ENCODE measurements at regions not wholly inside any gene's neighbourhood (a gene's known extent, or its start where the extent isn't known, plus 50 kb on each side); places are given as distances from the start of the nearest gene placed in this dataset.

GRCh38 chr2:19738707-19739106, 163.1 kb downstream of the TTC32 start:
- no peak overlapping the region for H3K27ac ChIP-seq (ENCODE audit: low read depth, low read length, poor library complexity, severe bottlenecking)
- no peaks in the 10 kb centered on the region for H3F3A ChIP-seq (ENCODE audit: insufficient read depth, low read length)
- no peaks in the 10 kb centered on the region for H3K9me2 ChIP-seq (ENCODE audit: low read depth, low read length)
- H2AFZ ChIP-seq (ENCODE audit: low read length) = no peak overlapping the region
- no peaks in the 10 kb centered on the region for H4K20me1 ChIP-seq (ENCODE audit: insufficient read depth, low read length)
- H3K4me3 ChIP-seq (ENCODE audit: low read depth, low read length, poor library complexity, severe bottlenecking) = no peak overlapping the region
- no peaks in the 10 kb centered on the region for H3K4me1 ChIP-seq (ENCODE audit: insufficient read depth, low read length, severe bottlenecking)
- no peaks in the 10 kb centered on the region for H3K36me3 ChIP-seq (ENCODE audit: insufficient read depth, low read length)
- TF ChIP-seq EZH2 (IDR thresholded peaks at IDR 0.05; ENCODE audit: borderline replicate concordance, low read length) (no peak), CTCF (IDR thresholded peaks at IDR 0.05; ENCODE audit: low read length) (no peak)
- no peaks in the 10 kb centered on the region for H3K9me3 ChIP-seq (ENCODE audit: low read length)
- H3K4me2 ChIP-seq (ENCODE audit: low read length) = no peak overlapping the region
- no peaks in the 10 kb centered on the region for H3K79me2 ChIP-seq (ENCODE audit: insufficient read depth, low read length)
- no peaks in the 10 kb centered on the region; the same call in 1 of the 2 replicates for H3K27me3 ChIP-seq (ENCODE audit: insufficient read depth, low read length)
- no peak overlapping the region for H3K9ac ChIP-seq (ENCODE audit: low read length)

- Histone ChIP-seq H4K20me1 (ENCODE audit: insufficient read depth, low read length) (no peaks in the 10 kb centered on the region), H3K9me2 (ENCODE audit: low read depth, low read length) (no peaks in the 10 kb centered on the region), H3K9me3 (ENCODE audit: low read length) (no peaks in the 10 kb centered on the region), H3K4me3 (ENCODE audit: low read depth, low read length, poor library complexity, severe bottlenecking) (no peak overlapping the region), H3K4me2 (ENCODE audit: low read length) (no peak overlapping the region), H3K36me3 (ENCODE audit: insufficient read depth, low read length) (no peaks in the 10 kb centered on the region), H3K4me1 (ENCODE audit: insufficient read depth, low read length, severe bottlenecking) (no peaks in the 10 kb centered on the region), H3K27ac (ENCODE audit: low read depth, low read length, poor library complexity, severe bottlenecking) (no peak overlapping the region), H2AFZ (ENCODE audit: low read length) (no peak overlapping the region), H3K79me2 (ENCODE audit: insufficient read depth, low read length) (no peaks in the 10 kb centered on the region), H3K27me3 (ENCODE audit: insufficient read depth, low read length) (no peaks in the 10 kb centered on the region; the same call in 1 of the 2 replicates), H3K9ac (ENCODE audit: low read length) (no peak overlapping the region), H3F3A (ENCODE audit: insufficient read depth, low read length) (no peaks in the 10 kb centered on the region)
- TF ChIP-seq EZH2 (IDR thresholded peaks at IDR 0.05; ENCODE audit: borderline replicate concordance, low read length) (no peak), CTCF (IDR thresholded peaks at IDR 0.05; ENCODE audit: low read length) (no peak)
These were observed 165.5 kb downstream of the TTC32 start for GRCh38 chr2:19736191-19736831.

- no peaks in the 10 kb centered on the region for H3K9me2 ChIP-seq (ENCODE audit: low read depth, low read length)
- no peaks in the 10 kb centered on the region for H3K9me3 ChIP-seq (ENCODE audit: low read length)
- H3K4me2 ChIP-seq (ENCODE audit: low read length) = no peak overlapping the region
- H3F3A ChIP-seq (ENCODE audit: insufficient read depth, low read length) = no peaks in the 10 kb centered on the region
- no peak for TF ChIP-seq CTCF (IDR thresholded peaks at IDR 0.05; ENCODE audit: low read length)
- TF ChIP-seq EZH2 (IDR thresholded peaks at IDR 0.05; ENCODE audit: borderline replicate concordance, low read length) = no peak
- H4K20me1 ChIP-seq (ENCODE audit: insufficient read depth, low read length) = no peaks in the 10 kb centered on the region
- H3K36me3 ChIP-seq (ENCODE audit: insufficient read depth, low read length) = no peaks in the 10 kb centered on the region
- no peak overlapping the region for H3K9ac ChIP-seq (ENCODE audit: low read length)
- no peak overlapping the region for H2AFZ ChIP-seq (ENCODE audit: low read length)
- no peaks in the 10 kb centered on the region for H3K4me1 ChIP-seq (ENCODE audit: insufficient read depth, low read length, severe bottlenecking)
- H3K27ac ChIP-seq (ENCODE audit: low read depth, low read length, poor library complexity, severe bottlenecking) = no peak overlapping the region
- no peaks in the 10 kb centered on the region for H3K79me2 ChIP-seq (ENCODE audit: insufficient read depth, low read length)
- H3K27me3 ChIP-seq (ENCODE audit: insufficient read depth, low read length) = no peaks in the 10 kb centered on the region; the same call in 1 of the 2 replicates
- H3K4me3 ChIP-seq (ENCODE audit: low read depth, low read length, poor library complexity, severe bottlenecking) = no peak overlapping the region
These were observed 167.8 kb downstream of the TTC32 start for GRCh38 chr2:19733951-19734425.

Measured in OCI-LY1 (cell line).